ENCODE measurements at regions not wholly inside any gene's neighbourhood (a gene's known extent, or its start where the extent isn't known, plus 50 kb on each side); places are given as distances from the start of the nearest gene placed in this dataset.
"Not testable (repeated sequence)": the region's sequence is repeated elsewhere in the genome, so short reads cannot be mapped to it uniquely, and the experiment has no call there.

DNA sequence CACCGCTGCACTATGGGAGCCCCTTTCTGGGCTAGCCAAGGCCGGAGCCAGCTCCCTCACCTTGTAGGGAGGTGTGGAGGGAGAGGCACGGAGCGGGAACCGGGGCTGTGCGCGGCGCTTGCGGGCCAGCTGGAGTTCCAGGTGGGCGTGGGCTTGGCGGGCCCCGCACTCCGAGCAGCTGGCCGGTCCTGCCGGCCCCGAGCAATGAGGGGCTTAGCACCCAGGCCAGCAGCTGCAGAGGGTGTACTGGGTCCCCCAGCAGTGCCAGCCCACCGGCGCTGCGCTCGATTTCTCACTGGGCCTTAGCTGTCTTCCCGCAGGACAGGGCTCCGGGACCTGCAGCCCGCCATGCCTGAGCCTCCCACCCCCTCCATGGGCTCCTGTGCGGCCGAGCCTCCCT lies 53.3 kb upstream of the NID2 start:
- not testable (repeated sequence) for TF ChIP-seq JUNB (IDR thresholded peaks at IDR 0.05; ENCODE audit: unreplicated experiment); POLR2AphosphoS5 (IDR thresholded peaks at IDR 0.05; ENCODE audit: low read depth); EZH2phosphoT487 (IDR thresholded peaks at IDR 0.05; ENCODE audit: unreplicated experiment); CREB1 (CRISPR knock-in tag; IDR thresholded peaks at IDR 0.05; ENCODE audit: low read depth); EZH2 (IDR thresholded peaks at IDR 0.05; ENCODE audit: low read depth, unreplicated experiment); ZNF114 (CRISPR knock-in tag; IDR thresholded peaks at IDR 0.05)
- TF ChIP-seq, protein P1, sequence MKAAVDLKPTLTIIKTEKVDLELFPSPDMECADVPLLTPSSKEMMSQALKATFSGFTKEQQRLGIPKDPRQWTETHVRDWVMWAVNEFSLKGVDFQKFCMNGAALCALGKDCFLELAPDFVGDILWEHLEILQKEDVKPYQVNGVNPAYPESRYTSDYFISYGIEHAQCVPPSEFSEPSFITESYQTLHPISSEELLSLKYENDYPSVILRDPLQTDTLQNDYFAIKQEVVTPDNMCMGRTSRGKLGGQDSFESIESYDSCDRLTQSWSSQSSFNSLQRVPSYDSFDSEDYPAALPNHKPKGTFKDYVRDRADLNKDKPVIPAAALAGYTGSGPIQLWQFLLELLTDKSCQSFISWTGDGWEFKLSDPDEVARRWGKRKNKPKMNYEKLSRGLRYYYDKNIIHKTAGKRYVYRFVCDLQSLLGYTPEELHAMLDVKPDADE (IDR thresholded peaks at IDR 0.05) = not testable (repeated sequence)
- TF ChIP-seq, protein P2, sequence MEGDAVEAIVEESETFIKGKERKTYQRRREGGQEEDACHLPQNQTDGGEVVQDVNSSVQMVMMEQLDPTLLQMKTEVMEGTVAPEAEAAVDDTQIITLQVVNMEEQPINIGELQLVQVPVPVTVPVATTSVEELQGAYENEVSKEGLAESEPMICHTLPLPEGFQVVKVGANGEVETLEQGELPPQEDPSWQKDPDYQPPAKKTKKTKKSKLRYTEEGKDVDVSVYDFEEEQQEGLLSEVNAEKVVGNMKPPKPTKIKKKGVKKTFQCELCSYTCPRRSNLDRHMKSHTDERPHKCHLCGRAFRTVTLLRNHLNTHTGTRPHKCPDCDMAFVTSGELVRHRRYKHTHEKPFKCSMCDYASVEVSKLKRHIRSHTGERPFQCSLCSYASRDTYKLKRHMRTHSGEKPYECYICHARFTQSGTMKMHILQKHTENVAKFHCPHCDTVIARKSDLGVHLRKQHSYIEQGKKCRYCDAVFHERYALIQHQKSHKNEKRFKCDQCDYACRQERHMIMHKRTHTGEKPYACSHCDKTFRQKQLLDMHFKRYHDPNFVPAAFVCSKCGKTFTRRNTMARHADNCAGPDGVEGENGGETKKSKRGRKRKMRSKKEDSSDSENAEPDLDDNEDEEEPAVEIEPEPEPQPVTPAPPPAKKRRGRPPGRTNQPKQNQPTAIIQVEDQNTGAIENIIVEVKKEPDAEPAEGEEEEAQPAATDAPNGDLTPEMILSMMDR (conservative IDR thresholded peaks at IDR 0.05; ENCODE audit: low read depth in 2 of 2) = not testable (repeated sequence)
- TF ChIP-seq, protein P3, sequence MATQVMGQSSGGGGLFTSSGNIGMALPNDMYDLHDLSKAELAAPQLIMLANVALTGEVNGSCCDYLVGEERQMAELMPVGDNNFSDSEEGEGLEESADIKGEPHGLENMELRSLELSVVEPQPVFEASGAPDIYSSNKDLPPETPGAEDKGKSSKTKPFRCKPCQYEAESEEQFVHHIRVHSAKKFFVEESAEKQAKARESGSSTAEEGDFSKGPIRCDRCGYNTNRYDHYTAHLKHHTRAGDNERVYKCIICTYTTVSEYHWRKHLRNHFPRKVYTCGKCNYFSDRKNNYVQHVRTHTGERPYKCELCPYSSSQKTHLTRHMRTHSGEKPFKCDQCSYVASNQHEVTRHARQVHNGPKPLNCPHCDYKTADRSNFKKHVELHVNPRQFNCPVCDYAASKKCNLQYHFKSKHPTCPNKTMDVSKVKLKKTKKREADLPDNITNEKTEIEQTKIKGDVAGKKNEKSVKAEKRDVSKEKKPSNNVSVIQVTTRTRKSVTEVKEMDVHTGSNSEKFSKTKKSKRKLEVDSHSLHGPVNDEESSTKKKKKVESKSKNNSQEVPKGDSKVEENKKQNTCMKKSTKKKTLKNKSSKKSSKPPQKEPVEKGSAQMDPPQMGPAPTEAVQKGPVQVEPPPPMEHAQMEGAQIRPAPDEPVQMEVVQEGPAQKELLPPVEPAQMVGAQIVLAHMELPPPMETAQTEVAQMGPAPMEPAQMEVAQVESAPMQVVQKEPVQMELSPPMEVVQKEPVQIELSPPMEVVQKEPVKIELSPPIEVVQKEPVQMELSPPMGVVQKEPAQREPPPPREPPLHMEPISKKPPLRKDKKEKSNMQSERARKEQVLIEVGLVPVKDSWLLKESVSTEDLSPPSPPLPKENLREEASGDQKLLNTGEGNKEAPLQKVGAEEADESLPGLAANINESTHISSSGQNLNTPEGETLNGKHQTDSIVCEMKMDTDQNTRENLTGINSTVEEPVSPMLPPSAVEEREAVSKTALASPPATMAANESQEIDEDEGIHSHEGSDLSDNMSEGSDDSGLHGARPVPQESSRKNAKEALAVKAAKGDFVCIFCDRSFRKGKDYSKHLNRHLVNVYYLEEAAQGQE (IDR thresholded peaks at IDR 0.05; ENCODE audit: unreplicated experiment) = not testable (repeated sequence)
- TF ChIP-seq, protein P4, sequence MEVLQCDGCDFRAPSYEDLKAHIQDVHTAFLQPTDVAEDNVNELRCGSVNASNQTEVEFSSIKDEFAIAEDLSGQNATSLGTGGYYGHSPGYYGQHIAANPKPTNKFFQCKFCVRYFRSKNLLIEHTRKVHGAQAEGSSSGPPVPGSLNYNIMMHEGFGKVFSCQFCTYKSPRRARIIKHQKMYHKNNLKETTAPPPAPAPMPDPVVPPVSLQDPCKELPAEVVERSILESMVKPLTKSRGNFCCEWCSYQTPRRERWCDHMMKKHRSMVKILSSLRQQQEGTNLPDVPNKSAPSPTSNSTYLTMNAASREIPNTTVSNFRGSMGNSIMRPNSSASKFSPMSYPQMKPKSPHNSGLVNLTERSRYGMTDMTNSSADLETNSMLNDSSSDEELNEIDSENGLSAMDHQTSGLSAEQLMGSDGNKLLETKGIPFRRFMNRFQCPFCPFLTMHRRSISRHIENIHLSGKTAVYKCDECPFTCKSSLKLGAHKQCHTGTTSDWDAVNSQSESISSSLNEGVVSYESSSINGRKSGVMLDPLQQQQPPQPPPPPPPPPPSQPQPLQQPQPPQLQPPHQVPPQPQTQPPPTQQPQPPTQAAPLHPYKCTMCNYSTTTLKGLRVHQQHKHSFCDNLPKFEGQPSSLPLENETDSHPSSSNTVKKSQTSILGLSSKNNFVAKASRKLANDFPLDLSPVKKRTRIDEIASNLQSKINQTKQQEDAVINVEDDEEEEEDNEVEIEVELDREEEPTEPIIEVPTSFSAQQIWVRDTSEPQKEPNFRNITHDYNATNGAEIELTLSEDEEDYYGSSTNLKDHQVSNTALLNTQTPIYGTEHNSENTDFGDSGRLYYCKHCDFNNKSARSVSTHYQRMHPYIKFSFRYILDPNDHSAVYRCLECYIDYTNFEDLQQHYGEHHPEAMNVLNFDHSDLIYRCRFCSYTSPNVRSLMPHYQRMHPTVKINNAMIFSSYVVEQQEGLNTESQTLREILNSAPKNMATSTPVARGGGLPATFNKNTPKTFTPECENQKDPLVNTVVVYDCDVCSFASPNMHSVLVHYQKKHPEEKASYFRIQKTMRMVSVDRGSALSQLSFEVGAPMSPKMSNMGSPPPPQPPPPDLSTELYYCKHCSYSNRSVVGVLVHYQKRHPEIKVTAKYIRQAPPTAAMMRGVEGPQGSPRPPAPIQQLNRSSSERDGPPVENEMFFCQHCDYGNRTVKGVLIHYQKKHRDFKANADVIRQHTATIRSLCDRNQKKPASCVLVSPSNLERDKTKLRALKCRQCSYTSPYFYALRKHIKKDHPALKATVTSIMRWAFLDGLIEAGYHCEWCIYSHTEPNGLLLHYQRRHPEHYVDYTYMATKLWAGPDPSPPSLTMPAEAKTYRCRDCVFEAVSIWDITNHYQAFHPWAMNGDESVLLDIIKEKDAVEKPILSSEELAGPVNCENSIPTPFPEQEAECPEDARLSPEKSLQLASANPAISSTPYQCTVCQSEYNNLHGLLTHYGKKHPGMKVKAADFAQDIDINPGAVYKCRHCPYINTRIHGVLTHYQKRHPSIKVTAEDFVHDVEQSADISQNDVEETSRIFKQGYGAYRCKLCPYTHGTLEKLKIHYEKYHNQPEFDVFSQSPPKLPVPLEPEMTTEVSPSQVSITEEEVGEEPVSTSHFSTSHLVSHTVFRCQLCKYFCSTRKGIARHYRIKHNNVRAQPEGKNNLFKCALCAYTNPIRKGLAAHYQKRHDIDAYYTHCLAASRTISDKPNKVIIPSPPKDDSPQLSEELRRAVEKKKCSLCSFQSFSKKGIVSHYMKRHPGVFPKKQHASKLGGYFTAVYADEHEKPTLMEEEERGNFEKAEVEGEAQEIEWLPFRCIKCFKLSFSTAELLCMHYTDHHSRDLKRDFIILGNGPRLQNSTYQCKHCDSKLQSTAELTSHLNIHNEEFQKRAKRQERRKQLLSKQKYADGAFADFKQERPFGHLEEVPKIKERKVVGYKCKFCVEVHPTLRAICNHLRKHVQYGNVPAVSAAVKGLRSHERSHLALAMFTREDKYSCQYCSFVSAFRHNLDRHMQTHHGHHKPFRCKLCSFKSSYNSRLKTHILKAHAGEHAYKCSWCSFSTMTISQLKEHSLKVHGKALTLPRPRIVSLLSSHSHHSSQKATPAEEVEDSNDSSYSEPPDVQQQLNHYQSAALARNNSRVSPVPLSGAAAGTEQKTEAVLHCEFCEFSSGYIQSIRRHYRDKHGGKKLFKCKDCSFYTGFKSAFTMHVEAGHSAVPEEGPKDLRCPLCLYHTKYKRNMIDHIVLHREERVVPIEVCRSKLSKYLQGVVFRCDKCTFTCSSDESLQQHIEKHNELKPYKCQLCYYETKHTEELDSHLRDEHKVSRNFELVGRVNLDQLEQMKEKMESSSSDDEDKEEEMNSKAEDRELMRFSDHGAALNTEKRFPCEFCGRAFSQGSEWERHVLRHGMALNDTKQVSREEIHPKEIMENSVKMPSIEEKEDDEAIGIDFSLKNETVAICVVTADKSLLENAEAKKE (CRISPR knock-in tag; IDR thresholded peaks at IDR 0.05) = not testable (repeated sequence)

Data from GM23338 (cell line).